Posterior cingulate gyrus (tissue), 11 donors: ENCODE measurements at regions not wholly inside any gene's neighbourhood (a gene's known extent, or its start where the extent isn't known, plus 50 kb on each side); places are given as distances from the start of the nearest gene placed in this dataset.

Experiments
- DNase-seq, 10 donors: peaks; one replicate each; pipeline versions ENCODE4 v3.0.0 to v3.0.0-alpha.2; 2020 to 2021; ENCODE audit warnings: mixed read lengths in 3 of 10
- intact Hi-C: fragments of 100-400 bp; cut with DNase I; formaldehyde crosslinking; loops from one replicate; pipeline ENCODE4 v1.15.1; 2023

DNA sequence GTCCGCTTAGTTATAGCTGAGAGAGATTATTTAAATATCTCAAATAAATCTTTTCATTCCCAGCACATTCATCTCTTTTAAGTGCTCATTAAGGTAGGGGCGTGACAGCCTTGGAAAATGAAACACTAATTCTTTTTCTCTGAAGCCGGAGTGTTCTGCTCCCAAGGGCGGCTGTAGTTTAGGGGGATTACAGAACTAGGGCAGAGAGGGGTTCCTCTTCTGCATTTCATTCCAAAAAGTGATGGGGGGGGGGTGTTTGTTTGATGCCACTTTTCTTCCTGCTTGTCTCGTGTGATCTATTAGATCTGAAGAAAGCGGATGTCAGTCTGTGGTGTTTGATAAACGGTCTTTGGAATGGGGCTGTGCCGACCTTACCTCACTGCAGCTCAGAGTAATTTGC, 506.5 kb upstream of the MGMT start:
- intact Hi-C loops: no loop called here
- DNase-seq: no peak

DNA sequence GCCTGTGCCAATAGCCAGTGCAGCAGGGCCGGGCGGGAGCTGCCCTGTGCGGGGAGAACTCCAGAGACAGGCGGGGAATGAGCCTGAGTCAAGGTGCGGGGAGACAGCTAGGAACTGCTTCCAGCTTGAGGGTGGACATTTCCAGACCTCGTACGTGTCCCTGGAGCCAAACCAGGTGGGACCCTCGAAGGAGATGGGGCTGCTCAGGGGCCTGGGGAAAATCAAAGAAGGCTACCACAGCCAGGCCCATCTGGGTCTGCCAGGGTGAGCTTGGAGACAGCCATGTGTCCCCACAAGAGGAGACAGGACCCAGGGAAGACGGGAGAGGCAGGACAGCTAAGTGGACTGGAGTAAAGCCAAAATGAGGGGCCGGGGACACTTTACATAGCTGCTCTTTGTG, 504.9 kb upstream of the MGMT start:
- DNase-seq: peak in 1 of 10 donors; percentile 80
- intact Hi-C loops: no loop called here

DNA sequence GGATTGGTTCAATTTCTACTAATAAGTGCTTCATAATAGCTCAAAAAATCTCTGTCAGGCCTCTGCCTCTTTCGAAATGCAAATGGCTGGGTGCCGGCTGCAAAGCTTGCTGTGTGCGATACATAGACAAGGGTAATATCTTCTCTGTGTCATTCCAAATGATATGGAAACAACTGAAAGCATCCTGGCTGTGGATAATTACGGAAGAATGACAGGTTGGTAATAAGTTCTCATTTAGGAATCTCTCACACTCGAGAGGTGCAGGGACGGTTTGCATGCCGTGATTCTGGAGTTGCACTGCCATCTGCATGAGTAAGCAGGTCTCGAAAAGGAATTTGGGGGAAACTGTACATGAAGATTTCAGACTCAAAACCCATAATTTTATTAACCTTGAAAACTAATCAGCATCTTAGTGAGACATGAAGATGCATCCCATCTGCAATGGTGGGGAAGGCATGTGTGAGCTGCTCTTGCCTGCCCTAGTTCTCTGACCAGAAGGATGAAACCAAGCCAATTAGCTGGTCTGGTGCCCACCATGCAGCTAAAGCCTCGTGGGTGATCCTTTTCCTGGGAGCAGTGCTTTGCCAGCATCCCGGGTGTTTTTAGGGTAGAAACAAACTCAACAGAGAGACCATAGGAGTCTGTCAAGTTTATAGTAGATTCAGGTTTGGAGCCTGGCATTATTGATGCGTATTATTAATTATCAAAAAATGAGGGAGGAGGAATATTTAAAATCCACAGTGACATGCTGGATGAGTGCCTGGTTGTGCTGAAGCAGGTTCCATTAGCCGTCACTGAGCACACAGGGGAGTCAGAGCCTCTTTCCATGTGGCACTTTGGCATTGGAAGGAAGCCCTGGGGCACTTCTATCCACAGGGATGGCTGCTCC, 503.6 kb upstream of the MGMT start:
- intact Hi-C loops: no loop called here
- peak in 1 of 10 donors; percentile 25 for DNase-seq

DNA sequence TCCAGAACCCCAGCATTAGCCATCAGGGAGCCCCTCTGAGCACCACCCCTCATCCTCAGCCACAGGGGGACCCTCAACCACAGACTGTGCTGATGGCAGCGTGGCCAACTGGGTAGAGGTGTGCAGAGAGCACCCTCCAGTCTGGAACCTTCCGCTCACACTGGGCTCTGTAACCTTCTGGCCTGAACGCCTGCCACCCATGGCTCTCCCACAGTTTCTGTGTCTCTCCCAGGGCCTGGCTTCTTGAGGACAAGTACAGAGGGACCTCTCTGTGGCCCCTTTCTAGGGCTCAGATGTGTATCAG, 503.0 kb upstream of the MGMT start:
- DNase-seq: peak in 1 of 10 donors; percentile 59
- intact Hi-C loops: no loop called here

DNA sequence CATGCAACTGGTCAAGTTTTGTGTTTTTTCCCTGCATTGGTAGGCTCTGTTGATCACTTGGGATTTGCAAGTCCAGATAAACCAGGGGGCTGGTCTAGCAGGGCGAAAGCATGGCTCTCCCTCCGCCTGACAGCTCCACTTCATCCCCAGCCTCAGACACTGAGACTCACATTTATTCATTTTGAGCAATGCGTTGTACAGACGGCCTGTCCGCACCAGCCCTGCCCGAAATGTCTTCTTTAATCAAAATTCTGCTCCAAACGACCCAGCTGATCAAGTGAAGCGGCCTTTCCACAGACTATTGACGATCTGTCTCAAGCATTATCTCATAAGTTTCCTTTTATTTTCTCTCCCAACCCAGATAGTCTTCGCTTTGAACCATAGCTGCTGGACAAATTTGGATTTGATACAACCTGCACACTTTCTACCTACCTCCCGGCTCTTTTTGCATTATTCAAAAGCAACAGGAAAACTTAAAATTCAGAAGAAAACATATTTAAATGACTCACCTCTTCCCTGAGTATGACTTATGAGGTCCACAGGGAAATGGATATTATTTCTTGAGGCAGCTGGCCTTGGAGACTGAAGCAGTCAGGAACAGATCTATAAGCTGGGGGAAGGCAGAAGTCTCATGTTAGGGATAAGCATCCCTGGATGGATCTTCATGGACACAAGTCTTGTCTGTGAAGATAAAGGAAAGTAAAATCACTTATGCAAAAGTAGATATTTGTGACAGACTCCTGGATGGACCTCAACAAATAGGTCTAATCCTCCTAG, 498.9 kb upstream of the MGMT start:
- DNase-seq: no peak
- intact Hi-C loops: no loop called here

DNA sequence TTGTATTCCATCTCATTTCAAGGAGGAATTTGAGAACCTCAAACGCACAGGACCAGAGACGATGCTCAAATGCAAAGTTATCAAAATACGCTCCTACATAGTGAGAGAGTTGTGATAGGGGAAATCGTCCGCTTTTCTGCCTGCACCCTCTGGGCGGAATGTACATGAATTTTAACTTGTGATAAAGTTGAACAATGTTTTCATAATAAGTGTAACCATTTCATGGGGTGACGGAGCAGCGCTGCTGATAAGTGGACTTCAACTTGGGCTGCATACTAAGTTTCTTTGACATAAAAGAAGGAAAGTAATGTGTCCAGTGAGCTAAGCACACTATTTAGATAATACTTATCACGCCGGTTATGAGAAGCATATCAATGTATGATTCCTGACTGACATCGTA, 497.5 kb upstream of the MGMT start:
- intact Hi-C loops: no loop called here
- DNase-seq: no peak

DNA sequence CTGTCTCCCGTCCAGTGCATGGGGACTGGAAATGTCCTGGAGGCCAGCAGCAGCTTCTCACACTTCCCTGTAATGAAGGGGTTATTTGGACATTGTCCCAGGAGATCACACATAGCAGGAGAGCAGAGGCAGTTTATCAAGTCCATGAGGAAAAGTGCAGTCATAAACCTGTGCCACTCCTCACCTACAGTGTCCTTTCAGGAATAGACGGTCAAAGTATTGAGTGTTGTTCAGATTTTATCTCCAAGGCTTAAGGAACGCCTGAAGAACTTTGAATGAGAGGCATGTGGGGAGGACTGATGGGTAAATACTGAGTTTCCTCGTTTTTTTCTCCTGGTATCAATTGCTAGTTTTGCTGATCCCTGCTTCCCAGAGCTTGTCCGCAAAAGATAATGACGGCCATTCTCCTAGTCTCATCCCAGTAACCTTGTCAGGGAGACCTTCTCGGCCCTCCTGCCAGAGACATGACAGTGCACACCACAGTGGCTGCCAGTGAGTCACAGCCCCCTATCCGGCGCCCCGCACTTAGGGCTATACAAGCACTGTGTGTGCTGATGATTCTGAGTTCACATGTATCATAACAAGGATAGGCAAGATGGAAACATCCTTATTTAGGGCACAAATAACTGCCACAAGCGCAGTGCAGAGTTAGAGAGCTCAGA, 495.5 kb upstream of the MGMT start:
- no peak for DNase-seq
- intact Hi-C loops: no loop called here

DNA sequence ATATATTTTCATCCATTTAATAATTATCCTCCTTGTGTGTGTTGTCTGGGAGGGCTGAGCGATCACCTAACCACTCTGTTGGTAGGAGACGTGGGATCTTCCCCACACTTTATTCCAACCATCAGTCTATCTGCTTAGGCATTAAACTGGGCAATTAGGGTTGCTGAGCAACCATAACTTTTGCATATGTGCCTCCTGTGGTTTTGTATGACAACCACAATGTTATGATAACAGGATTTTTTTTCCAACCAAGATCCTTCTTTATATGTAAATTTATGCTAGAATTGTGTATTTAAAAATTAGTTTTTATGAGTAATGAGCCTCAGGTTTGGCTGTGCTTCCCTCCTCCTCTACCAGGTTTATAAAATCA, 495.0 kb upstream of the MGMT start:
- DNase-seq: no peak
- intact Hi-C loops: no loop called here

DNA sequence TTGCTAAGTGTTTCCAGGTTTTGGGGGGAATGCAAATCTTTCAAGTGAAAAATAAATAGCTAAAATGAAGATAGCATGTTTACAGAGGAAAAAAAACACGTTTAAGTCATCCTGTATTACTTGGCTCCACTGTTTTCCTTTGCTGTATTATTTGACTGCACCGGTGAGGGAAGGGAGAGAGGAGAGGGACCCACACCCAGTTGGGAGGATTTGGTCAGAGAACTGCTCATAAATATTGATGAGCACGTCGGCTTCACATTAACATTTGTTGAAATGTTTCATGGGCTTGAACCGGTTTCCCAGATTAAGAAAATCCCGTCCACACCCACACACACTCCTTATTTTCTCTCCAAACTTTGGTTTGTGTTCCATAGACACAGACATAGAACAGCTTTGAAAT, 493.8 kb upstream of the MGMT start:
- intact Hi-C loops: no loop called here
- DNase-seq: no peak

DNA sequence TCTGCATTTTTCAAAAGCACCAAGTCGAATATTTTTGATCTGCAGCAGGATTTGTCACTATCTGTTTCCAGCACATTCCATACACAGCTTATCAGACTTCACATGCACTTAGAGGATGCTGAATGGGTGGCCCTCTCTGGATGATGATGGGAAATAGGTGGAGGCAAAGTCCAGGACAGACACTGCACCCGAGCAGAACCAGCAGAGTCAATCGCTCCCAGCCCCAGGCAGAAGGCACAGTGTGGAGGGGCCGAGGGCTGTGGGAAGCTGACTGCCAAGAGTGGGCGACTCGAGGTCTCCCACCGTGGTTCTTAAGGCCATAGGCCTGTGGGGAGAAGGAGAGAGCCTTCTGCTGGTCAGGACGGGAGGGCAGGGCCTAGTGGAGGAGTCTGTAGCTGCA, 490.2 kb upstream of the MGMT start:
- DNase-seq: no peak
- intact Hi-C loops: no loop called here

DNA sequence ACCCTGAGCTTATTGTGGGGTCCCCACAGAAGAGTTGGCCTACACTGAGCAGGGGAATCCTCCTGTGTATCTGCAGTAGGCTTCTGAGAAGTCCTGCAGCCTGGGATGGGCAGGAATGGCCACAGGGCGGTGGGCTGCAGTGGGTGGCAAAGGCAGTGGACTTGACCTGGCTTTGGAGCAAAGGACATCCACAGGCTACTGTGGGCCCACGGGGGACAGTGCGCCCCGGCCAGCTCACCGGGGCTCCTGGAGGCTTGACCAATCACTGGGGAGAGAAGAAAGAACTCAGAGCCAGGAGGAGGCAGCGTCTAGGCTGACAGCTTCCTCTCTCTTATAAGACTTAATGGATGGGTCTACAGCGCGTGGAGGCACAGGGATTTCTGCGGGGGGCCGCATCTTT, 488.8 kb upstream of the MGMT start:
- intact Hi-C loops: no loop called here

DNA sequence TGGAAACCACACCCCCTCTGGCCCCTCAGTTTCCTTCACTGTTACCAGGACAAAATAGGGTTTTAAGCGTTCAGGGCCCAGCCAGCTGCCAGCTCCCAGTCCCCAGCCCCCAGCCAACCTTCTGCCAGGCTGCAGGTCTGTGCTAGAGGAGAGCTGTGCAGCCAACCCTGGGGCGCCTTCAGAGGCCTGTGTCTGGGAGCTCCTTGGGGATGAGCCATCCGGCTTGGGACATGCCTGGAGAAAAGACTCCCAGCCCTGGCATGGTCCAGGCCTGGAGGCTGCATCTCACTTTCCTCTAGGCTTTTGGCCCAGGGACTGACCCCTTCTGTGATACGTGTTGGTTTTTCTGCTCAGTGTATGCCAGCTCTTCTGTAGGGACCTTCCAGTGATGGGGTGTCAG, 487.6 kb upstream of the MGMT start:
- intact Hi-C loops: no loop called here

More for the DNA sequence above, 488.8 kb upstream of the MGMT start:
- DNase-seq: no peak

DNA sequence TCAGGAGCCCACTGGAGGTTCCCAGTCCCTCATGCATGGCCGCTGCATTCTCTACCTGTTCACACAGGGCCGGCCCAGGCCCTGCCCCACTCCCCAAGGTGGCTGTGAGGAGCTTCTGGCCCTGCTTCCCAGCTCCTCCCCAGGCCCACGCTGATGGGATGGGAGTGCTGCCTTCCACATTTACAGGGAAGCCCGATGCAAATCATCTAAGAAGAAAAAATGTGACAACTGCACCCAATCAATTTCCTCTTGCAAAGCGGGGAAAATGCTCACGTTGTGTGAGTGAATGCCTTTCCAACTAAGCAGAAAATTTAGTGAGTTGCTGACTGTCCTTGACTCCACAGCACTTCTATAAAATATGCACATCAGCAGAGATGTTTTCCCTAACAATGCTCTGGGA, 485.8 kb upstream of the MGMT start:
- intact Hi-C loops: no loop called here
- DNase-seq: no peak

More for the DNA sequence above, 487.6 kb upstream of the MGMT start:
- no peak for DNase-seq

DNA sequence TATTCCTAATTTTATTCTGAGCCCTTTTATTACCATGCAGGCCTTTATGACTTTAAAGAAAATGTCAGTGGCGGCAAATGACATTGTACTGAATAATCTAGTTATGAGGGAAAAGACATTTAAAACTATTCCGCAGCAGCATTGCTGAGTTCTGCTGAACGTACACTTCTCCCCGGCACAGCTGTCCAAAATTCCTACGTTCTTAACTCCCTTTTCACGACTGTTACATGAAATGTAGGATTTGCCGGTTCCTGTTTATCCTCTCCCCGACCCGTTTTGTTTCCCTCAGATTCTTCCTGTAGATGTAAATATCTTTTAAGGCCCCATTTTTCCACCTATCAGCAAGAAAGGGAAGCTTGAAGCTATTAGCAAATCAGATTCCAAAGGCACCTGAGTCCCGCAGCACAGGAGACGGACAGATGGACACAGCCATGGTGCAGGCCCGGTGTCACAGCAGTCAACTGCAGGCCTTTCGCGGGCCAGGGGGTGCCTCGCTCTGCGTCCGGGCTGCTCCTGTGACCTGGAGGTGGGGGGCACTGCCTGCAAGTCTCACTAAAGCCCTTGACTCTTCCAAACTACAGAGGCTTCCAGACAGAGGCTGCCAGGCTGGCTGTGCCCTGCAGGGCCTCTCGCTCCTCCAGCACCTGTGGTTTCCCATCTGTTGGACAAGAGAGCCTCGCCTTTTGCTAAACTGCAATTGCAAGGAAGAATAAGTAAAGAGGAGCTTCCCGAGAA, 485.0 kb upstream of the MGMT start:
- no peak for DNase-seq
- intact Hi-C loops: no loop called here

DNA sequence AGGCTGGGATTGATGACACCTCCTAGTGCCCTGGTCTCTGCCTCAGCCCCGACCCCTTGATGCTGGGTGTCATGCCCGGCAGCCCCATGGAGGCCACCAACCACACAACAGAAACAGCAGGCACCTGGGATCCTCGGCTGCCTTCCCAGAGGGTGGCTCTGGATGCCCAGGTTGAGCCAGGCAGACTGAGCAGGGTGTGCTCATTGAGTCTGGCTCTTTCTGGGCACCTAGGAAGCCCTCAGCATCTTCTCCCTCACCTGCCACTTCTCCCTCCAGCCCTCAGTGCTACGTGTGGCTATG, 484.5 kb upstream of the MGMT start:
- intact Hi-C loops: no loop called here
- no peak for DNase-seq

DNA sequence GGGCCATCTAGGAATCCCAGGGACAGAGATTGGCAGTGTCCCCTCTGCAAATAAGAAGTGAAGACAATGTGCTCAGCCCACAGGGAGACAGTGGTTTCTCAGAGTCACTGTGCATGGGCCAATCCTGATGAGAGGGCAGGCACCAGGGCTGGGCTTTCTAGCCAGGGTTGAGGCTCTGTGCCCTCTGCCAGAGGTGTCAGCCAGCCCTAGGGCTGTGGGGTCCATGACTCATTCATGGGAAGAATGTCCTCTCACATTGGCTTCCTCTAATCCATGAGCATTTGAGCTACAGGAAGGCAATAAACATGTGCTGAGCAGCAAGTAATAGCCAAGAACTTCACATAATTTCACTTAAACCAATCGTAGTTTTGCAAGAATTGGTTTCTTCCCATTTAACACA, 482.0 kb upstream of the MGMT start:
- intact Hi-C loops: no loop called here
- DNase-seq: no peak

DNA sequence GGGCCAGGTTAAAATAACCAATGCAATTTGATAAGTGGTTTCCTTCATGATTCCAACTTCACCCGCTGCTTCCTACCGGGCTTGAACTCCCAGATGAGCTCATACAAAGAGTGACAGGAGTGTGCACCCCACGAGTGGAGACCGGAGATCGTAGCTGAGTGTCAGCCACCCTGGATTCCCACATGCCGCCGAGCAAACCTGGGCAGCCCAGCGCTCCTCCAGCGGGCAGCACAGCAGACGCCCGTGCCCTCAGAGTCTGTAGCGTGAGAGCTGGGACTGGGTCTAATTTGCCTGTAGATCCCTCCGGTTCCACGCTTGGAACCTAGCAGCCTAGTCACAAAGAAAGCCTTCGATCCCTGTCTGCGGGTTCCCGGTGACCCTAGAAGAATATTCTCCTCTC, 476.1 kb upstream of the MGMT start:
- intact Hi-C loops: no loop called here

DNA sequence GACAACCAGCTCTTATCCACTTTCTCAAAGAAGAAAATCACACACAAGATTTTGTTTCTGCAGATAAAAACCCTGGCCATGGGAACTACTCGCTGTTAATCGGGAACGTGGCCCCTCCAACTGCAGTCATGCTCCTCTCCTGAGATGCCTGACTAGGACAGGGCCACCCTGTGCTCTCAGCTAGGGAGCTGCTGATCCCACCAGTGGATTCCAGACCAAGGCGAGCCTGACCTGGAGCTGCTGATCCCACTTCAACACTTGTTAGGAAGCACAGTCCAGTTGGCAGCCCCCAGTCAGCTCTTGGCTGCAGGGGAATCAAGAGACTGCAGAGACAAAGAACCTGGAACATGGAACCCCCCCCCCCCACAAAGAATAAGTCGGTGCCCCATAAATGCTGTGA, 474.3 kb upstream of the MGMT start:
- intact Hi-C loops: no loop called here
- DNase-seq: no peak

More for the DNA sequence above, 476.1 kb upstream of the MGMT start:
- no peak for DNase-seq

DNA sequence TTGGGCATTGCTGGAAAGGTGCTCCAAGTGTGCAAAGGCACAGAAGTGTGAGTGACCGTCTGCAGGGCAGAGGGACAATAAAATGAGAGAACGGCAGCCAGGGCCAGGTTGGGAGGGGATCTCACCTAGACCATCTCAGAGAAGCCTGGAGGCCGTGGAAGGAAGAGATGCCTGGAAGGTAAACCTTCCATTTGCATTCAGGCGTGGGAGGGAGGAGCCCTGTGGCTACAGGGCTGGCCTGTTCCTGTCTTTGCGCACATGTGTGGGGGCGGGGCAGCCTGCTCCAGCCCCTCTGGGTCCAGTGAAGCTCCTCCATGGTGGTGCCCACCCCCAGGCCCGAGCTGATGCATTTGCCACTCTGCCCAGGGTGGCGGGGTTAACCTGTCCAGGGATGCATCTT, 473.6 kb upstream of the MGMT start:
- no peak for DNase-seq
- intact Hi-C loops: no loop called here

DNA sequence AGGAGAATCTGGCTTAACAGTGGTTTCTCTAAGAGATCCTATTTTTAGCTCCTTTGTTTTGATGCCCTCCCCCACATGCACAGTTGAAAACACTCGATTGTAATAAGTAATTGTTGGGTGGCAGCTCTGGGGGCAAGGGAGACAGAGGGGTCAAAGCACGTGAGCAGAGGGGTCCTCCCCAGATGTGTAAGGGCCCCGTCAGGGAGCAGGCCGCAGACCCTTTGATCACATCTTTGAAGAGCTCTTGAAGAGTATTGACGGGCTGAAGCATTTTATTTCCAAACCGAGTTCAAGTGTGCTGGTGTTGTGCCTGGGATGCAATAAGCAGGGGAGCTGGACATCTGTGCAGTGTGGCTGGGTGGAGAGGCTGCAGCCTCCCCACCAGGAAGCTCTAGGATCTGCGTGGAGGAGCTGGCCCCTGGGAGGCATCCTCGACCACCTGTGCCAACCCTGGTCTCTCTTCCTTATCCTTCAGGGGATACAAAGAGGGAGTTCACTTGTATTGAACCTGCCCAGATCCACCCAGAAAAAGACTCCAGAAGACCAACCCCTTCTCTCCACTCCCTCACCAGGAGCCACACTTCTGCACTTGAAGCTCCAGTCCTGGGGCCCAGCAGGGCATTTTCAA, 473.0 kb upstream of the MGMT start:
- DNase-seq: no peak
- intact Hi-C loops: no loop called here
